22Rv1 (cell line): ENCODE measurements at regions not wholly inside any gene's neighbourhood (a gene's known extent, or its start where the extent isn't known, plus 50 kb on each side); places are given as distances from the start of the nearest gene placed in this dataset.

Experiments
- H3K27ac ChIP-seq: fragments of 450-650 bp; 2 replicates; pipeline ENCODE4 v1.5.1; 2017
- ZFX ChIP-seq: fragments of 450-650 bp; IDR thresholded peaks from 2 replicates; pipeline ENCODE4 v1.6.1; 2017; ENCODE audit warnings: antibody characterized with exemption, borderline replicate concordance
- TF ChIP-seq, protein P1 (sequence below): fragments of 450-650 bp; IDR thresholded peaks from 2 replicates; pipeline ENCODE4 v1.5.1; 2017; ENCODE audit warnings: mild to moderate bottlenecking

DNA sequence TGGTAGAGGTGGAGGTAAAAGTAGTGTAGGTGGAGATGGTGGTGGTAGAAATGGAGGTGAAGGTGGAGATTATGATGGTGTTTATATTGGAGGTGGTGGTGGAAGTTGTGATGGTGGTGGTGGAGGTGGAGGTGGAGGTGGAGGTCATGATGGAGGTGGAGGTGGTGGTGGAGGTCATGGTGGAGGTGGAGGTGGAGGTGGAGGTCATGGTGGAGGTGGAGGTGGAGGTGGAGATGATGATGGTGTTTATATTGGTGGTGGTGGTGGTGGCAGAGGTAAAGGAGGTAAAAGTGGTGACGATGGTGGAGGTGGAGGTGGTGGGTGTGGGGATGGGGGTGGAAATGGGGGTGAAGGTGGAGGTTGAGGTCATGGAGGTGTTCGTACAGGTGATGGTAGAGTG is 107.8 kb downstream of the ASB7 start:
- H3K27ac ChIP-seq, result no peak overlapping the region
- no peak for TF ChIP-seq ZFX
- TF ChIP-seq, protein P1, sequence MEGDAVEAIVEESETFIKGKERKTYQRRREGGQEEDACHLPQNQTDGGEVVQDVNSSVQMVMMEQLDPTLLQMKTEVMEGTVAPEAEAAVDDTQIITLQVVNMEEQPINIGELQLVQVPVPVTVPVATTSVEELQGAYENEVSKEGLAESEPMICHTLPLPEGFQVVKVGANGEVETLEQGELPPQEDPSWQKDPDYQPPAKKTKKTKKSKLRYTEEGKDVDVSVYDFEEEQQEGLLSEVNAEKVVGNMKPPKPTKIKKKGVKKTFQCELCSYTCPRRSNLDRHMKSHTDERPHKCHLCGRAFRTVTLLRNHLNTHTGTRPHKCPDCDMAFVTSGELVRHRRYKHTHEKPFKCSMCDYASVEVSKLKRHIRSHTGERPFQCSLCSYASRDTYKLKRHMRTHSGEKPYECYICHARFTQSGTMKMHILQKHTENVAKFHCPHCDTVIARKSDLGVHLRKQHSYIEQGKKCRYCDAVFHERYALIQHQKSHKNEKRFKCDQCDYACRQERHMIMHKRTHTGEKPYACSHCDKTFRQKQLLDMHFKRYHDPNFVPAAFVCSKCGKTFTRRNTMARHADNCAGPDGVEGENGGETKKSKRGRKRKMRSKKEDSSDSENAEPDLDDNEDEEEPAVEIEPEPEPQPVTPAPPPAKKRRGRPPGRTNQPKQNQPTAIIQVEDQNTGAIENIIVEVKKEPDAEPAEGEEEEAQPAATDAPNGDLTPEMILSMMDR, result no peak

DNA sequence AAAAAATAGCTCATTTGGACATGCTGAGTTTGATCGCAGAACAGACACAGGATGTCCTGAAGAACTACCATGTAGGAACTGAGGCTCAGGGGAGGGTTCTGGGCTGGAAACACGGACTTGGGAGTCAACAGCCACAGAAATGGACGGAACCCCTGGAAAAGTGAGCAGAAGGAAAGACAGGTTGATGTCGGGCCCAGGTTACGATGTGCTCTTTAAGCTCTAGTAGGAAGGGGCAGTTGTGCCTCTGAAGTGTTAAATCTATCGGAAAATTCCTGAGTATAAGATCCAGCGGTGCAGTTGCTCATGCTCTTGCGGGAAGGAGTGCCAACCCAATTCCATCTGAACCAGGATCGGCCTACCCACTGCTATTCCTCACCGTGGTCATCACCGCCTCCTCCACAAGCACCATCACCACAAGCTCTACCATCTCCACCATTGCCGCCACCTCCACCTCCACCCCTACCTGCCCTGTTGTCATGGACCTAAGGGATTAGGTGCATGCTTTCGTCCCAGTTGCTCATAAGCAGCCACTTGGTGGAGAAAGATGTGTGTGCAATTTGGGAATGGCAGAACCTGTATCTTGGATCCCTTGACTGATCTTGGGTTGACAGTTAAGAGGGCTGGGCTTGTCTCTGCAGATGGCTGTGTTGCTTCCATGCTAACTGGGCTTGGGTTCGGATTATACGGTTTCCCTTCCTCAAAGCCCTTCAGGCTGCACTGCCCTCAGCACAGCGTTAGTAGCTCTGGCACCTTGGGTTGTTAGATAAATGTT is 108.5 kb downstream of the ASB7 start:
- H3K27ac ChIP-seq, result no peak overlapping the region

DNA sequence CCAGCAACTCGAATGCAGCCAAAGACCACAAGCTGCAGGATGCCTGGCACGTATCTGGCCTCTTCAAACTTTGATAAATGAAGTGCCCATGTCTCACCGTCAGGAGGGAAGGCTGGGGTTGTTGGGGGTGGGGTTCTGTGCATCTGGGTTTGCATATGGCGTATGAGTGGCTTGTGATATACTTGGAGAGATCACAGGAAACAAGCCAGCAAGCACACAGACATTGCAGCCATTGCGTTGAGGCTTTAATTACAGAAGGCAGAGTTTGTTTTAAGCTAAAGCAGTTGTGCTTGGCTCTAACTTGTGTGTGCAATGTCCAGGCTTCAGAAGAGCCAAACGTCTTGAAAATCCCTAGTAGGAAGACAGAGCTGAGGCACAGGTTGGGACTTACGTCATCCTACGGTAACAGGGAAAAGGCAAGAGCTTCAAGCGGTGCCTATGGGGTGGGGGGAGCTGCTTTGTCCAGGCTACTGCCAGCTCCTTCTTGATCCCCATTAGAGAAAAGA is 109.2 kb downstream of the ASB7 start:
- no peak overlapping the region for H3K27ac ChIP-seq
- TF ChIP-seq, protein P1, result no peak
- TF ChIP-seq ZFX, result no peak

More for the DNA sequence above, 108.5 kb downstream of the ASB7 start:
- TF ChIP-seq ZFX, result no peak
- TF ChIP-seq, protein P1, result no peak

DNA sequence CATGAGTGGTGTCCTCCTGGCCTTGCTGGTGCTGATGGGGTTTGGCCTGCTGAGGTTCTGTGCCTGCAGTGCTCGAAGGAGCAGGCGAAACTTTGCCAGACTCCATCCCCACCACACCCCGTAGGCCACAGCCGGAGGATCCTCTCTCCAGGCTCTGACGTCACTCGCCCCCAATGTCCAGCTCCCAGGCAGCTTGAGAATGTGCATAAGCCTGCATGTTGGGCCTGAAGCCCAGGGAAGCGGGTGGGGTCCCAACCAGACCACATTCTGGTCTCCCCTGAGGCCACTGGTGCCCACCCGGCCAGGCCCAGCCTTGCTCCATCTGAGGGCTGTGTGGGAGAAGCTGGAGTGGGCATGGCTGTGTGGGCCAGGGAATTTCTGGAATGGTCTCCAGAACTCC is 109.8 kb downstream of the ASB7 start:
- TF ChIP-seq, protein P1, result no peak
- no peak for TF ChIP-seq ZFX
- H3K27ac ChIP-seq, result no peak overlapping the region

DNA sequence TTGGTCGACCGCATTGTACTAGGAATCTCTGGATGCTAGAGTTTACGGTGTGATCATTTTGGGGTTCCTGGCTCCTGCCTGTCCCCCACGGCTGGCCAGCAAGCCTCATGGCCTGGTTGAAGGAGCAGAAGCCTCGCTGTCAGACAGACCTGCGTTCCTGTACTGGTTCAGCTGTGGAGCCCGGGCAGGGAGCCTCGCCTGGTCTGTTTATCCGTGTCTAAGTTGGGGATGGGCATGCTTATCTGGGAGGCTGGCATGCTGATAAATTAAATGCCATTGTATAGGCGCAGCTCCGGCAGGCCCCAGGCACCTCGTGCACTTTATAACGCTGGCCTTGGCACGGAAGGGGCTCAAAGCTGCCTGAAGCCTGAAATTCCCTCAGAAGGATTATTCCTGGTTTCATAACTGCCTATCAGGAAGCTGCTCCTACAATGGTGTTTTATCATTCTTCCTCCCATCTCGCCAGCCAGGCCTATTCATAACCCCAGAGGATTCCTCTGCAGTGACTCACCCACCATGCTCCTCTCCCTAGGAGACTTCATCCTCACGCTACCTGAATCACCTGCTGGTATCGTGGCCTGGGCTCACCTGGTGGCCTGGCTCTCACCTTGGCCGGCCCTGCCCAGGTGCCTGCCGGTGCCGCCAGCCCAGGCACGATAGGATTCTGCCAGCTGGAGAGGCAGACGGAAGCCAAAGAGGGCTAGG is 110.9 kb downstream of the ASB7 start:
- TF ChIP-seq, protein P1, result no peak
- no peak for TF ChIP-seq ZFX

DNA sequence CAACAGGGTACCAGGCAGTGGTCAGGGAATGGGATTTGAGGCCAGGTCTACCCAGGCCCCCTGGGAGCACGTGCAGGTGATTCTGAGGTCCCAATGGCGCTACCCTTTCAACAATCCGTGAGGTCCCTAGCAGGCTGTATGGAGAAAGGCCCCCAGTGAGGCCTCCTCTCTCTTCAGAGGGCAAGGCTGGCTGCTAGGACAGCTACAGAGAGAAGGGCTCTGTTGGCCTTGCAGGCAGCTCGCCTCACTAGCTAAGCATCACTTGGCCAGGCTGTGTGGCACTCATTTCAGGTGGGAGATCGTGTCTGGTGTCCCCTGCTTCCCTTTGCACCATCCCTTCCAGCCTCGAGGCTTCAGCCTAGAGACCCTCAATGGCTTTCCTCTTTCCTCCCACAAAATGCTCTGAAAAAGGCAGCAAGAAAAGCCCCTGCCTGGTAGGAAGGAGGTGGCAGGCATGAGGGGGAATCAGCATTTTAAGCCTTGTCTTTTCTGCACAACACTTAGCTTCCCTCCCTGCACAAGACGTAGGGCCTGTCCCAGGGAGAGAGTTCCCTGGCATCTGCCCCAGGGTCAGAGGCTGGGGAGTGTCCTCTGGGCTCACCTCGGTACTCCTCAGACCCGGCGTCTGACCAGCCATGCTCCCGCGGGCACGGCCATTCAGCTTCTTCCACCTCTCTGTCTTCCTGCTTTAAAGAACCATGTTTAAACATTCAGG is 111.8 kb downstream of the ASB7 start:
- TF ChIP-seq, protein P1, result no peak
- TF ChIP-seq ZFX, result no peak

More for the DNA sequence above, 110.9 kb downstream of the ASB7 start:
- no peak overlapping the region for H3K27ac ChIP-seq

More for the DNA sequence above, 111.8 kb downstream of the ASB7 start:
- no peak overlapping the region for H3K27ac ChIP-seq
